Lower leg skin (tissue), 4 donors: ENCODE measurements at regions not wholly inside any gene's neighbourhood (a gene's known extent, or its start where the extent isn't known, plus 50 kb on each side); places are given as distances from the start of the nearest gene placed in this dataset.

ENCODE experiments used
- DNase-seq, 2 donors: peaks; one replicate each; pipeline ENCODE4 v3.0.0-alpha.2; 2019; ENCODE audit warnings: low spot score in 2 of 2
- H3K4me3 ChIP-seq: fragments of 200-600 bp; sonication (generic); 2 replicates; pipeline ENCODE4 v1.5.1; 2017; ENCODE audit warnings: mild to moderate bottlenecking, low read depth; ENCODE audit not compliant: poor library complexity, severe bottlenecking
- CTCF ChIP-seq, 3 donors: fragments of 450-650 bp; IDR thresholded peaks; one replicate each; pipeline ENCODE4 v1.5.1; 2016; ENCODE audit warnings: antibody characterized with exemption in 3 of 3, mild to moderate bottlenecking in 3 of 3, moderate library complexity in 2 of 3
- POLR2A ChIP-seq, 2 donors: fragments of 450-650 bp; IDR thresholded peaks; one replicate each; pipeline ENCODE4 v1.6.1; 2016 to 2017; ENCODE audit warnings: antibody characterized with exemption in 2 of 2, mild to moderate bottlenecking in 1 of 2, moderate library complexity in 1 of 2
- WGBS, 2 donors: methylation state at CpG; one replicate each; pipeline ENCODE4 v1.1.5; 2018; 5-methylcytosine and 5-hydroxymethylcytosine counted together
- intact Hi-C: fragments of 100-400 bp; cut with DNase I; formaldehyde crosslinking; loops from one replicate; pipeline ENCODE4 v1.15.0; 2023; ENCODE audit warnings: low total_unique reads

GRCh38 chr10:108052981-108053380, 888.5 kb upstream of the SORCS1 start:
- H3K4me3 ChIP-seq, result no peak overlapping the region
- intact Hi-C loops, result no loop called here
- no peak for TF ChIP-seq POLR2A (IDR thresholded peaks at IDR 0.05)
- no peak for TF ChIP-seq CTCF (IDR thresholded peaks at IDR 0.05)
- 65 to 72% methylated on average over 1 of the region's 1 CpG for WGBS, 2 donors
- DNase-seq, result no peak

- intact Hi-C loops, result no loop called here
- WGBS, 2 donors, result 64 to 72% methylated on average over 2 of the region's 2 CpGs
- TF ChIP-seq CTCF (IDR thresholded peaks at IDR 0.05) (no peak), POLR2A (IDR thresholded peaks at IDR 0.05) (no peak)
- DNase-seq, result no peak
- no peak overlapping the region for H3K4me3 ChIP-seq
These were observed 886.7 kb upstream of the SORCS1 start for GRCh38 chr10:108051218-108051617.

- DNase-seq, result no peak
- no peak for TF ChIP-seq CTCF (IDR thresholded peaks at IDR 0.05)
- TF ChIP-seq POLR2A (IDR thresholded peaks at IDR 0.05), result no peak
- 71 to 80% methylated on average over 1 of the region's 1 CpG for WGBS, 2 donors
- no peak overlapping the region for H3K4me3 ChIP-seq
- intact Hi-C loops, result no loop called here
These were observed 886.1 kb upstream of the SORCS1 start for GRCh38 chr10:108050626-108051025.

GRCh38 chr10:108049668-108050067, 885.2 kb upstream of the SORCS1 start:
- intact Hi-C loops, result no loop called here
- DNase-seq, result no peak
- H3K4me3 ChIP-seq, result no peak overlapping the region
- 50 to 67% methylated on average over 1 of the region's 1 CpG for WGBS, 2 donors
- TF ChIP-seq CTCF (IDR thresholded peaks at IDR 0.05), result no peak
- no peak for TF ChIP-seq POLR2A (IDR thresholded peaks at IDR 0.05)

- intact Hi-C loops, result no loop called here
- DNase-seq, result no peak
- no peak for TF ChIP-seq POLR2A (IDR thresholded peaks at IDR 0.05)
- TF ChIP-seq CTCF (IDR thresholded peaks at IDR 0.05), result no peak
- no peak overlapping the region for H3K4me3 ChIP-seq
- WGBS, 2 donors, result 94% methylated on average over 2 of the region's 2 CpGs
These were observed 884.4 kb upstream of the SORCS1 start for GRCh38 chr10:108048898-108049297.

- no peak overlapping the region for H3K4me3 ChIP-seq
- intact Hi-C loops, result no loop called here
- no peak for DNase-seq
- TF ChIP-seq CTCF (IDR thresholded peaks at IDR 0.05), result no peak
- TF ChIP-seq POLR2A (IDR thresholded peaks at IDR 0.05), result no peak
- 74 to 82% methylated on average over 8 of the region's 8 CpGs for WGBS, 2 donors
These were observed 875.5 kb upstream of the SORCS1 start for GRCh38 chr10:108039821-108040584.
